Activated T-cell treated with anti-CD3 and anti-CD28 coated beads for 48 hours (primary cell): ENCODE measurements at regions not wholly inside any gene's neighbourhood (a gene's known extent, or its start where the extent isn't known, plus 50 kb on each side); places are given as distances from the start of the nearest gene placed in this dataset.

Source experiments
- DNase-seq: peaks from one replicate; pipeline ENCODE4 v3.0.0-alpha.2; 2020; ENCODE audit warnings: low read depth

- DNase-seq = no peak
Measured at GRCh38 chr5:124231802-124232201, 514.6 kb downstream of the ZNF608 start.

- no peak for DNase-seq
Measured at GRCh38 chr5:124231230-124231629, 515.2 kb downstream of the ZNF608 start.

- DNase-seq = no peak
Measured at GRCh38 chr5:124230456-124230855, 516.0 kb downstream of the ZNF608 start.

DNA sequence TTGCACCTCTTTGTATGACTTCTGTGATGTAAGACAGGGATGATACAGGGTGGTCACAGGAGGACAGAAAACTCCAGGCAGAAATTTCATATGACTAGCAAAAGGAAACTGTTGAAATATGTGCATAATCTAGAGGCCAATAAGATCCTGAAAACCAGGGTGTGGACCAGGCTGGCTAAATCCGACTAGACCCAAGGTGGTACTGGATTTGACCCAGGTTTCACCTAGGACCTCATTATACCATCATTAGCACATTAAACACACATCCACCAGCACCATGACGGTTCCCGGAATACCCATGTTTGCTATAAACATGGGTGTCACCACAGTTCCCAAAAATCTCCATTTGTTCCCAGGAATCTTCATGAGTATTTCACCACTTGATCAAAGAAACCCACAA is 517.1 kb downstream of the ZNF608 start:
- no peak for DNase-seq

GRCh38 chr5:124227914-124228313 is 518.5 kb downstream of the ZNF608 start:
- DNase-seq = no peak

GRCh38 chr5:124220418-124220817 is 526.0 kb downstream of the ZNF608 start:
- DNase-seq = no peak

- DNase-seq = no peak
Measured at GRCh38 chr5:124212934-124213333, 533.5 kb downstream of the ZNF608 start.

DNA sequence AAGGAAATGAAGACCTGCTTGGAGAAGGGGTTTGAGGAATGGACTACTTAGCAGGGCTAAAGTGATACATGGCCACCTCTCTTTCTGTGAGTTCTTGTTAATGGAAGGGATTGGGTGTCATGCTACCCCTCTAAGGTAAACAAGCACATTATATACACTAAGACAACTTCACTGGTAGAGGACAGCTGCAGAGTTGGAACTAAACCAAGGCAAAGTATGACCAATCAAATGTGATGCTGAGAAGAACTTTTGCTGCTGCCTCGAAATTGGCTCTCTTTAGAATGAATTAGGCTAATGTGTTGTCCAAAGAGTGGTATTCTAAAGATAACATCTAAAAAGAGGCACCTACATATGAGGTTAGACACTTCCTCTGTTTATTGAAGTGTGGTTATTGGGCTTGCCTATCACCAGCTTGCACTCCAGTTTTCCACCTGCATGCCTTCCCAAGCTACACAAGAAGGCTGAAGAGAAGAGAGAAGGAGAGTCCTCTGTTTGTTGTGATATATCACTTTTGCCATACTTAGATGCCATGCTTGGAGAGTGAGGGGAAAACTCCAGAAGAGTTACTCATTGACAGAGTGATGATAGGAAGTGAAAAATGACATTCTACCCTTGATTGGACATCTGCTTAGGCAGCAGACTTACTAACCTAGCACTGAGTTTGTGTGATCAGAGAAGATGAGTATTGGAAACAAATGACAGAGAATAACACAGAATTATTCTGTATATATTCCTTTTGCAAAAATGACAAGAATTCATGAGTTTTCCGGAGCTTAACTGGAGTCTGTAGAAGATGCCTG is 536.1 kb downstream of the ZNF608 start:
- DNase-seq = no peak

DNA sequence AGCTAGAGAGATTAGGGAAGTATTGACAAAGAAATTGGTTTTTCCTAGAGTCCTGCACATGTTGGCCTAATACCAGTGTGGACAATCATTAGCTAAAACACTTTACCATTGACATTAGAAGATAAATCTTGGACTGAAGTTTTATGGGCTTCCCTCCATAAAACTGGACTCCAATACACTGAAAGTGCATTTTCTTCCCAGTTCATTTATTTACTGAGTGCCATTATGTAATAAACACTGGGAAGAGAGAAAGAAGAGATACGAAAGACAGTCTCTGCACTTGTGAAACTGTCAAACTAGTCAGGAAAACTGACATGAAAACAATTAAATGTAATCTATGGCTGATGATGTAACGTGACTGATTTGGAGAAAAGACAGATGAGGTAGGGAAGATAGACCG is 539.3 kb downstream of the ZNF608 start:
- DNase-seq = no peak

DNA sequence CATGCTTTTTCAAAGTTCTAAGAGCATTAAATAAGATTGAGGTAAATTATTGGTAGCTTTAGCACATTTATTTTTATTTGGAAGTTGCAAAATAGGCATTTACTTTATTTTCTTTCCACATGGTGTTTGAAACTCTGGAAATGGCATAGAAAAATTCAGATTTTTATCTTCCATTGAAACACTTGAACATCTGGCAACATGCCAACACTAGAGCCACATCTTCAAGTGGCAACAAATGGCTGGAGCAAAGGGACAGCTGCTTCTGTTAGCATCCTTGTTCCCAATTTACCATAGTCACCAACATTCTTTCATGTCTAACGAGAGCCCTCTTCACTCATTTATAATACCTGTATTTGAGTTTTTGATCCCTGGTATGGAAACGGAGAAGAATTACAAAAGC is 539.9 kb downstream of the ZNF608 start:
- no peak for DNase-seq

- no peak for DNase-seq
Measured at GRCh38 chr5:124203303-124203702, 543.1 kb downstream of the ZNF608 start.

GRCh38 chr5:124200381-124200780 is 546.1 kb downstream of the ZNF608 start:
- no peak for DNase-seq

GRCh38 chr5:124199893-124200292 is 546.5 kb downstream of the ZNF608 start:
- DNase-seq = no peak

GRCh38 chr5:124195411-124195810 is 551.0 kb downstream of the ZNF608 start:
- no peak for DNase-seq

DNA sequence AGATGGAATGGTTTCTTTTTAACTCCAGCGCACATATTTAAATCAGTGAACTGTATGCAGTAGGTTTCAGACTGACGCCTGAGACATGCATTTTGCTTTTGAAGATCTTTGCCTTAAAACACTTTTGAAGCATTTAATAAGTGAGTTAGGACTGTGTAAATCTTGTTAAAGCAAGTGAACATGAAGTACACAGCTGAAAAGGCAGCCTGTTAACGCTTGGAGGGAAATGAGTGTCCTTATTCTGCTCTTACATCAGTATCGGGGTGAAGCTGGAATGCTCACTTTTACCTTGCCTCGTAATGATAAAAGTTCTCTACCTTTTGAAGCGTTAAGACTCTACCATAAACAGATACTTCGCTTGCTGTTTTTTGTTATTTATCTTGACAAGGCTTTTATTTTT is 552.2 kb downstream of the ZNF608 start:
- no peak for DNase-seq

DNA sequence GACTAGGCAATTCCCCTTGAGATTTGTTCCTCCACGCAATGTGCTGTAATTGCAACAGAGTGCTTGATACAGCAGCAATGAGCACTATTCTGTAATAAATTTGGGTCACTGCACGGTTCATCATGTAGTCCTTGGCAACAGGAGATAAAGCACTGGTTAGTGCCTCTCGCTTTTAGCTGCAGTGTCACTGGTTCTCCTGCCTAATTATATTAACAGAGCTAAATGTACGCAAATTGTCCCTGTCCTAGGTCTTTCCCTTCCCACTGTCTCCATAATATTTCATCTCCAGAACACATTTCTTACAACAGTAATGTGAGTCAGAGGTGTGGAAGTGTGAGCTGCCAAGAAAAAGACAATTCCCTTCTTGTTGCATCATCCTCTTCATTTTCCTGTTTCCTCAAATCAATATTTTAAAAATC is 553.1 kb downstream of the ZNF608 start:
- DNase-seq = no peak

DNA sequence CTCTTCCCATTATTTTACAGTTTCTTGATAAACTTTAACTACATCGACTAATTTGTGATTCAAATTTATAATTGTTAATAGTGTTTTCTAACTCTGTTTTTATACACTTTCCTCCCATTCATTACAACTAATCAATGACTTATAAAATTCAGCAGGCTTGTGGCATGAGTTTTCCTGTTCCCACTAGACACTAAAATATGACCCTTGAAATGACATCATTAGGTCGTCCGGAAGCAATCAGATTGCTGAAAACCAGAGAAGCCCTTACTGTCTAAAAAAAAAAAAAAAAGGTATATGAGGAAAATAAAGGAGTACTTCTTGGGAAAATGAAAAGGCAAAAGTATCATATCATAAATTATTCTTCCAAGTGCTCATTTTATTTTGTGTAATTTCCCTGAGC is 553.7 kb downstream of the ZNF608 start:
- no peak for DNase-seq

DNA sequence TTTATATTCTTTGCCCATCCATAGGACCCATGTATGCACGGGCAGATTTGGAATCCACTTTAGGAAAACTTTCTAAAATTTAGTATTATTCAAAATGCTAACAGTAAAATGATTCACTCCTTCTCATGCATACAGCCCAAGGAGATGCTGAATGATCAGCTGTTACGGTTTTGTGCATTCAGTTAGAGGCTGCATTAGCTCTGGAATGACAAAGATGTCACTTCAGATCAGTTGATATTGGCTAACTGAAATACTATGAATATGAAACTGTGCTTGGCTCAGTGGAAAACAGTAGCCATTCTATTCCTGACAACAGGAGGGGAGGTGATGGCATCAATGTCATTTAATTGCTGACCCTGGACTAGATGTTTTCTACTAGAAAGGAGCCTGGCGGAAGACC is 560.7 kb downstream of the ZNF608 start:
- no peak for DNase-seq

GRCh38 chr5:124182133-124182532 is 564.3 kb downstream of the ZNF608 start:
- no peak for DNase-seq

GRCh38 chr5:124180875-124181461 is 565.5 kb downstream of the ZNF608 start:
- no peak for DNase-seq

DNA sequence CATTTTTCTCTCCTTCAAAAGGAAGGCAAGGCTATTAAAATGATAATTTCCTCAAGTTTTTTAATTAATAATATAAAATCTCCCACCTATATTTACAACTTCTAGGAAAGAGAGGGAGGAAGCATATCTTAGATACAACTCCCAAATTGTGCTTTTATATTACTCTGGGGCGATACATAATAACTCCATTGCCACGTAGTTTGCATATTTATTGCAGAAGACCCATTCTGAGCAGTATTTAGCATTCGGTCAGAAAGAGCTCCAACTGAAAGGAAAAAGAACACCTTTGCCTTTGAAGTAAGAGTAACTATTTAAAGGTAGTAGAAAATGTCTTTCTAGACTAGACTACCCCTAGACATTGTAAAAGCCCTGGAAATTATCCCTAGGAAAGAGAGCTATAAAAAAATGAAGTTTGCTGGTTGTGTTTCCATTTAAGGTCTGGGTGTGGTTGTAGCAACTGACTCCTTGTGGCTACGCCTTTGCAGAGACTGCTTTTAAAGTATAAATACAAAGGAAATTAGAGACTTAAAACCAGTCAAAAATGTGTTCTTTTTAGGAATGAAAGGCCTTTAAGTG is 566.1 kb downstream of the ZNF608 start:
- DNase-seq = no peak

- no peak for DNase-seq
Measured at GRCh38 chr5:124179819-124180218, 566.6 kb downstream of the ZNF608 start.

DNA sequence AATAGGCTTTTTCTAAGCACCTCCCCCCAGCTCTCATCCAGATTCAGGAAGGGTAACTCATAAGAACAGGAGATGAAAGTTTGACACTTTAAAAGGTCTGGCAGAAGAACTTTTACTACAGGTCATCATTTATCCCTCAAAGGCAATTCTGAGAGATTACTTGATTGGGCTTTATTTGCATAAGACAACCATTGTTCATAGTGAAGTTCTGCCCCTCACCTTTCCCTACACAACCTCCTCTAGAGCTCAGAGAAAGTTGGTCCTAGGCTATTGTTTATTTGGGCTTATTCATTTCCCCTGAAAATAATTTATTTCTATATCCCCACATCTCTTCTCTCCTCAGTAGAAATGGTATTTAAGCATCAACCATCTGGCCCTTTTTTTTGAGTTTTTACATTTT is 568.4 kb downstream of the ZNF608 start:
- no peak for DNase-seq

DNA sequence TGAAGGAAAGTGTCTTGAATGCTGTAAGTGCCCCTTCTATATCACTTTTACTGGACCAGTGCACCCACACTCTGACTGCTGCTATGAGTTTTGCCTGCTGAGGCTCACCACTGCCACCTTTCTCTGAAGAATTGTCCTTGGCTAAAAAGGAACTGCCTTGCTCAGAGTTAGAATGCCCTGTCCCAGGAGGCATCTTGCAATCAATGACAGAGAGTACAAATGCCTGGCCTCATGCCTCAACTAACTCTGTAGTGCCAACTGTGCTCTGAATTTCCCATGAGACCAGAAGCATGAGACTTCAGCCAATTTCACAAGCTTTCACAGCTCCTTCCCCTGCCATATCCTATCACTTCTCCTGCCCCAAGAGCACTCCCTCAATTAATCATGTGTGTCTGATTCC is 569.7 kb downstream of the ZNF608 start:
- DNase-seq = no peak
